Inferior parietal cortex (tissue), 1 donor: ENCODE measurements at regions not wholly inside any gene's neighbourhood (a gene's known extent, or its start where the extent isn't known, plus 50 kb on each side); places are given as distances from the start of the nearest gene placed in this dataset.
A peak's percentile ranks its signal among the peaks of the same experiment; 100 is the strongest.

Experiments
- DNase-seq: peaks from one replicate; pipeline ENCODE4 v3.0.0-alpha.2; 2016; ENCODE audit errors: extremely low spot score

DNA sequence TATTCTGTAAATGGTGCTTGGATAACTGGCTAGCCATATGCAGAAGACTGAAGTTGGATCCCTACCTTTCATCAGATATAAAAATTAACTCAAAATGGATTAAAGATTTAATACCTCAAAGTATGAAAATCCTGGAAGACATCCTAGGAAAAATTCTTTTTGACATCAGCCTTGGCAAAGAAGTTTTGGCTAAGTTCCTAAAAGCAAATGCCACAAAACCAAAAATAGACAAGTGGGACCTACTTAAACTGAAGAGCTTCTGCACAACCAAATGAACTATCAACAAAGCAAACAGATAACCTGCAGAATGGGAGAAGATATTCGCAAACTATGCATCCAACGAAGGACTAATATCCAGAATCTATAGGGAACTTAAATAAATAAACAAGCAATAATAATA is 60.3 kb upstream of the RIPPLY2 start:
- no peak for DNase-seq

- DNase-seq, result peak; percentile 7
Observed at GRCh38 chr6:83781506-83781905, 71.7 kb upstream of the RIPPLY2 start.

- no peak for DNase-seq
Observed at GRCh38 chr6:83770910-83771309, 62.0 kb upstream of the SNAP91 start.

DNA sequence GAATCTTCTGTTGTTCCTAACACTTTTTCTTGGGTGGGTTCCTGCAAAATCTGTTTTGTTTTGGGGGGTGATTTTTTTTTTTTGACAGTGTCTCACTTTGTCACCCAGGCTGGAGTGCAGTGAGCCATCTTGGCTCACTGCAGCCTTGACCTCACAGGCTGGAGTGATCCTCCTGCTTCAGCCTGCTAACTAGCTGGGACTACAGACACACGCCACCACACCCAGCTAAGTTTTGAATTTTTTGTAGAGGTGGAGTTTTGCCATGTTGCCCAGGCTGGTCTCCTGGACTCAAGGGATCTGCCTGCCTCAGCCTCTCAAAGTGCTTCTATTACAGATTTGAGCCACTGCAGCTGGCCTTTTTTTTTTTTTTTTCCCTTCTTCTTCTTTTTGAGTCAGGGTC is 60.5 kb upstream of the SNAP91 start:
- no peak for DNase-seq

DNA sequence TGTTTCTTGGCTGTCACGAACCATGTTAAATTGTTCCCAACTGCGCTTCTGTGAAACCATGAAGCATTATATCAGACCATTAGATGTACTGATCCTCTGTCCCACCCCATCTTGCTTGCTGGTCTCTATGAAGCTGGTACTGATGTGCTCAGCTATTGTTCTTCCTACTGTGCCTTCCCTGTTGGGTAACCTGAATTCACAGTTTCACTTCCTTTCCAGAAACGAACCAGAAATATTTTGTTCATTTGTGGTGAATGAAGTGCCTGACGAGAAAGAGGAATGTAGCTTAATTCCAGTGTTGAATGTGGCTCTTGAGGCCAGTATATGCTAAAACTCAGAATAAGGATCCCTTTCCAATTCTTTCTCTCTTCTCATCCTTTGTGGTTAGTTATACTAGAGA is 58.1 kb upstream of the SNAP91 start:
- no peak for DNase-seq
